Peyer's patch (tissue), 4 donors: ENCODE measurements at regions not wholly inside any gene's neighbourhood (a gene's known extent, or its start where the extent isn't known, plus 50 kb on each side); places are given as distances from the start of the nearest gene placed in this dataset.

ENCODE experiments used
- POLR2A ChIP-seq, 2 donors: fragments of 450-650 bp; IDR thresholded peaks; one replicate each; pipeline ENCODE4 v1.5.1; 2017; ENCODE audit warnings: antibody characterized with exemption in 2 of 2, mild to moderate bottlenecking in 2 of 2, moderate library complexity in 2 of 2
- TF ChIP-seq, protein P1 (sequence below), 6 experiments: fragments of 450-650 bp in 4 of 6; fragments of 200-600 bp in 2 of 6; sonication (generic) in 1 of 6; IDR thresholded peaks; one replicate each; pipeline ENCODE4 v1.5.1; 2017 to 2019; ENCODE audit warnings: antibody characterized with exemption in 6 of 6, mild to moderate bottlenecking in 3 of 6, moderate library complexity in 1 of 6

DNA sequence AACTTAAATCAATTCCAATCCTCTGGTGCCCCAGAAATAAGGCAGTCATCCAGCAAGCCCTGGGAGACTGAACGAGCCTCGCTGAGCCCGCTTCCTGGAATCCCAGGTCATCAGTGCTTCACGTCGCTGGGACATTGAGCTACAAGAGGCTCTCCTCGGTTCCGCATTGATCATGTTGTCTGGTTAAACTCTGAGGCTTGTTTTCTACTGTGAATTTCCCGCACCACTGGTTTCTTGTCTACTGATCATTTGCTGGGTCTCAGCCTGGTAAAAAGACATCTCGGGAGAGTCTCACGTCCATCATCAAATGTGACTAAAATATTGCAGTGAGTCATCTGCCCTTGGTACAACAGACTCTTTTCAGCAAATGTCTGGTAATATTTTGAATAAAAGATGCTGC lies 569.2 kb downstream of the QKI start:
- TF ChIP-seq, protein P1, sequence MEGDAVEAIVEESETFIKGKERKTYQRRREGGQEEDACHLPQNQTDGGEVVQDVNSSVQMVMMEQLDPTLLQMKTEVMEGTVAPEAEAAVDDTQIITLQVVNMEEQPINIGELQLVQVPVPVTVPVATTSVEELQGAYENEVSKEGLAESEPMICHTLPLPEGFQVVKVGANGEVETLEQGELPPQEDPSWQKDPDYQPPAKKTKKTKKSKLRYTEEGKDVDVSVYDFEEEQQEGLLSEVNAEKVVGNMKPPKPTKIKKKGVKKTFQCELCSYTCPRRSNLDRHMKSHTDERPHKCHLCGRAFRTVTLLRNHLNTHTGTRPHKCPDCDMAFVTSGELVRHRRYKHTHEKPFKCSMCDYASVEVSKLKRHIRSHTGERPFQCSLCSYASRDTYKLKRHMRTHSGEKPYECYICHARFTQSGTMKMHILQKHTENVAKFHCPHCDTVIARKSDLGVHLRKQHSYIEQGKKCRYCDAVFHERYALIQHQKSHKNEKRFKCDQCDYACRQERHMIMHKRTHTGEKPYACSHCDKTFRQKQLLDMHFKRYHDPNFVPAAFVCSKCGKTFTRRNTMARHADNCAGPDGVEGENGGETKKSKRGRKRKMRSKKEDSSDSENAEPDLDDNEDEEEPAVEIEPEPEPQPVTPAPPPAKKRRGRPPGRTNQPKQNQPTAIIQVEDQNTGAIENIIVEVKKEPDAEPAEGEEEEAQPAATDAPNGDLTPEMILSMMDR (IDR thresholded peaks at IDR 0.05): no peak
- TF ChIP-seq POLR2A (IDR thresholded peaks at IDR 0.05): no peak
